ENCODE measurements at regions not wholly inside any gene's neighbourhood (a gene's known extent, or its start where the extent isn't known, plus 50 kb on each side); places are given as distances from the start of the nearest gene placed in this dataset.

GRCh38 chr9:134575901-134576176 is 65.8 kb upstream of the COL5A1 start:
- Histone ChIP-seq H3K27ac (no peak overlapping the region), H3K27me3 (no peaks in the 10 kb centered on the region), H3K4me1 (no peaks in the 10 kb centered on the region), H3K4me3 (no peak overlapping the region), H3K36me3 (no peaks in the 10 kb centered on the region), H3K9me3 (no peaks in the 10 kb centered on the region)
- intact Hi-C loops (cut with DNase I; ENCODE audit: low total_unique reads) (no loop called here), in situ Hi-C loops (cut with MboI; ENCODE audit: low pct_ligation_motif_present in 1 of 4, low pct_unique_long_range_greater_than_20kb in 1 of 4, low sequenced_read_pairs in 3 of 4) (no loop called here)
- WGBS, 2 donors (ENCODE audit: low coverage in 1 of 2) = 58 to 80% methylated on average over 1 to 3 of the region's 3 CpGs
- DNase-seq = no peak
- no peak for TF ChIP-seq CTCF (IDR thresholded peaks at IDR 0.05)

- DNase-seq = no peak
Observed at GRCh38 chr9:134585021-134585561, 56.5 kb upstream of the COL5A1 start.

GRCh38 chr9:134585746-134586706 is 55.6 kb upstream of the COL5A1 start:
- in situ Hi-C loops (cut with MboI; ENCODE audit: low pct_ligation_motif_present in 1 of 4, low pct_unique_long_range_greater_than_20kb in 1 of 4, low sequenced_read_pairs in 3 of 4) (no loop called here), intact Hi-C loops (cut with DNase I; ENCODE audit: low total_unique reads) (no loop called here)
- no peak overlapping the region for H3K4me3 ChIP-seq
- H3K4me1 ChIP-seq = no peaks in the 10 kb centered on the region
- H3K27ac ChIP-seq = no peak overlapping the region
- WGBS, 2 donors (ENCODE audit: low coverage in 1 of 2) = 74 to 78% methylated on average over 6 to 28 of the region's 28 CpGs
- no peak for DNase-seq
- TF ChIP-seq CTCF (IDR thresholded peaks at IDR 0.05) = no peak
- TF ChIP-seq EP300 (IDR thresholded peaks at IDR 0.05; ENCODE audit: low read depth) = no peak
- no peak for TF ChIP-seq POLR2A (IDR thresholded peaks at IDR 0.05)
- no peak for TF ChIP-seq POLR2AphosphoS5 (IDR thresholded peaks at IDR 0.05)
- H3K36me3 ChIP-seq = no peaks in the 10 kb centered on the region
- H3K9me3 ChIP-seq = no peaks in the 10 kb centered on the region
- no peaks in the 10 kb centered on the region for H3K27me3 ChIP-seq

More at GRCh38 chr9:134585021-134585561, 56.5 kb upstream of the COL5A1 start:
- Histone ChIP-seq H3K36me3 (no peaks in the 10 kb centered on the region), H3K4me3 (no peak overlapping the region), H3K4me1 (no peaks in the 10 kb centered on the region), H3K27ac (no peak overlapping the region), H3K9me3 (no peaks in the 10 kb centered on the region), H3K27me3 (no peaks in the 10 kb centered on the region)
- in situ Hi-C loops (cut with MboI; ENCODE audit: low pct_ligation_motif_present in 1 of 4, low pct_unique_long_range_greater_than_20kb in 1 of 4, low sequenced_read_pairs in 3 of 4) = no loop called here
- WGBS, 2 donors (ENCODE audit: low coverage in 1 of 2) = 20 to 65% methylated on average over 1 to 13 of the region's 18 CpGs
- no peak for TF ChIP-seq EP300 (IDR thresholded peaks at IDR 0.05; ENCODE audit: low read depth)
- no peak for TF ChIP-seq CTCF (IDR thresholded peaks at IDR 0.05)
- no peak for TF ChIP-seq POLR2AphosphoS5 (IDR thresholded peaks at IDR 0.05)
- no peak for TF ChIP-seq POLR2A (IDR thresholded peaks at IDR 0.05)
- intact Hi-C loops (cut with DNase I; ENCODE audit: low total_unique reads) = no loop called here

- Histone ChIP-seq H3K27ac (no peak overlapping the region), H3K36me3 (no peaks in the 10 kb centered on the region), H3K27me3 (no peaks in the 10 kb centered on the region), H3K9me3 (no peaks in the 10 kb centered on the region), H3K4me3 (no peak overlapping the region), H3K4me1 (no peaks in the 10 kb centered on the region)
- in situ Hi-C loops (cut with MboI; ENCODE audit: low pct_ligation_motif_present in 1 of 4, low pct_unique_long_range_greater_than_20kb in 1 of 4, low sequenced_read_pairs in 3 of 4) (no loop called here), intact Hi-C loops (cut with DNase I; ENCODE audit: low total_unique reads) (no loop called here)
- 65% methylated on average over 7 of the region's 7 CpGs; no CpG with 5 or more reads in 1 of the 2 donors for WGBS, 2 donors (ENCODE audit: low coverage in 1 of 2)
- DNase-seq = no peak
- no peak for TF ChIP-seq EP300 (IDR thresholded peaks at IDR 0.05; ENCODE audit: low read depth)
Observed at GRCh38 chr9:134589748-134590147, 51.9 kb upstream of the COL5A1 start.

All from transverse colon (tissue), 4 donors.